ENCODE measurements at regions not wholly inside any gene's neighbourhood (a gene's known extent, or its start where the extent isn't known, plus 50 kb on each side); places are given as distances from the start of the nearest gene placed in this dataset.

DNA sequence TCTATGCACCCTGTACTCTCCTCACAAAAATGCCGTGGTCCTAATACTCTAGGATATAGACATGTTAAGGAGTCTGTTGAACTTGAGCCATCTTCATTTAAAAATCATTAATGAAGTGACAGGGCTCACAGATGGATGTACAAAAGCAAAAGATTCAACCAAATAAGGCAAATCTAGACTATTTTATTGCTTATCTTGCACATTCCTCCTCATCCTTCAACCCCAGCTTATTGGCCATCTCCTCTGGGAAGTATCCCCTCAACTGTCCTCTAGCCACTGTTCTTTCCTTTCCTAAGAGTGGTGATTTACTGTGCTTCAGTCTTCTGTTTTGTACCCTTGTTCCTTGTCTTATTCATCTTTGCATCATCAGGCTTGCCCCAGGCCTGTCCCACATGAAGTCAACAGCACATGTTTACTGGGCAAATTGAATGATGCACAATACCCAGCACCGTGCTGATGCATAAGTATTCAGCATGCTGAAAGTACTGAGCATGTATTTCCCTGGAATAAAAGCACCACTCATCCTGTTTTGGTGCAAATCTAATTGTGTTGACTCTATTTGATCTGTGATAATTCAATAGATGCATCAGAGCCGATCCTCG is 287.3 kb upstream of the CLNK start:
- intact Hi-C loops (cut with DNase I; ENCODE audit: low total_unique reads): no loop called here
- H3K4me3 ChIP-seq (ENCODE audit: low read depth, poor library complexity, severe bottlenecking): no peak overlapping the region
- DNase-seq (ENCODE audit: low spot score in 2 of 2): no peak
- 88 to 89% methylated on average over 4 of the region's 4 CpGs for WGBS, 2 donors
- TF ChIP-seq POLR2A (IDR thresholded peaks at IDR 0.05): no peak
- TF ChIP-seq, protein P1, sequence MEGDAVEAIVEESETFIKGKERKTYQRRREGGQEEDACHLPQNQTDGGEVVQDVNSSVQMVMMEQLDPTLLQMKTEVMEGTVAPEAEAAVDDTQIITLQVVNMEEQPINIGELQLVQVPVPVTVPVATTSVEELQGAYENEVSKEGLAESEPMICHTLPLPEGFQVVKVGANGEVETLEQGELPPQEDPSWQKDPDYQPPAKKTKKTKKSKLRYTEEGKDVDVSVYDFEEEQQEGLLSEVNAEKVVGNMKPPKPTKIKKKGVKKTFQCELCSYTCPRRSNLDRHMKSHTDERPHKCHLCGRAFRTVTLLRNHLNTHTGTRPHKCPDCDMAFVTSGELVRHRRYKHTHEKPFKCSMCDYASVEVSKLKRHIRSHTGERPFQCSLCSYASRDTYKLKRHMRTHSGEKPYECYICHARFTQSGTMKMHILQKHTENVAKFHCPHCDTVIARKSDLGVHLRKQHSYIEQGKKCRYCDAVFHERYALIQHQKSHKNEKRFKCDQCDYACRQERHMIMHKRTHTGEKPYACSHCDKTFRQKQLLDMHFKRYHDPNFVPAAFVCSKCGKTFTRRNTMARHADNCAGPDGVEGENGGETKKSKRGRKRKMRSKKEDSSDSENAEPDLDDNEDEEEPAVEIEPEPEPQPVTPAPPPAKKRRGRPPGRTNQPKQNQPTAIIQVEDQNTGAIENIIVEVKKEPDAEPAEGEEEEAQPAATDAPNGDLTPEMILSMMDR (IDR thresholded peaks at IDR 0.05): no peak

DNA sequence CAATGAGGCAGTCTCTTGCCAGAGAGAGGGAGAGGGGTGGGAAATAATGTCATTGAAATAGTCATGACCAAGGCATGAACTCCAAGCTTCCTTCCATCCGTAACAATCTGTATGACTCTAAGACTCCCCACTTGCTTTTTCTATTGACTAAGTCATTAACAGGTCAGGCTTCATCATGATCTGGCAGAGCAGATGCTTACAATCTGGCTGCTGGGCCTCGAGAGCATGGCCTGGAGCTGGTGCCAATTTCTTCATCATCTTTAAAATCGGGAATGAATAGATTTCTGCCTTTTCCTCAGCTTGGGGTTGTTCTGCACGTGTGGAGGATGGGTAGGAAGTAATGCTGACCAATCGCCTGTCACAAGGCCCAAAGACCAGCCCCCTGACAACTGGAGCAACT is 280.6 kb upstream of the CLNK start:
- WGBS, 2 donors: 57 to 72% methylated on average over 5 of the region's 5 CpGs
- no peak overlapping the region for H3K4me3 ChIP-seq (ENCODE audit: low read depth, poor library complexity, severe bottlenecking)
- TF ChIP-seq, protein P1 (IDR thresholded peaks at IDR 0.05): no peak
- TF ChIP-seq POLR2A (IDR thresholded peaks at IDR 0.05): no peak
- DNase-seq (ENCODE audit: low spot score in 2 of 2): no peak
- intact Hi-C loops (cut with DNase I; ENCODE audit: low total_unique reads): no loop called here

DNA sequence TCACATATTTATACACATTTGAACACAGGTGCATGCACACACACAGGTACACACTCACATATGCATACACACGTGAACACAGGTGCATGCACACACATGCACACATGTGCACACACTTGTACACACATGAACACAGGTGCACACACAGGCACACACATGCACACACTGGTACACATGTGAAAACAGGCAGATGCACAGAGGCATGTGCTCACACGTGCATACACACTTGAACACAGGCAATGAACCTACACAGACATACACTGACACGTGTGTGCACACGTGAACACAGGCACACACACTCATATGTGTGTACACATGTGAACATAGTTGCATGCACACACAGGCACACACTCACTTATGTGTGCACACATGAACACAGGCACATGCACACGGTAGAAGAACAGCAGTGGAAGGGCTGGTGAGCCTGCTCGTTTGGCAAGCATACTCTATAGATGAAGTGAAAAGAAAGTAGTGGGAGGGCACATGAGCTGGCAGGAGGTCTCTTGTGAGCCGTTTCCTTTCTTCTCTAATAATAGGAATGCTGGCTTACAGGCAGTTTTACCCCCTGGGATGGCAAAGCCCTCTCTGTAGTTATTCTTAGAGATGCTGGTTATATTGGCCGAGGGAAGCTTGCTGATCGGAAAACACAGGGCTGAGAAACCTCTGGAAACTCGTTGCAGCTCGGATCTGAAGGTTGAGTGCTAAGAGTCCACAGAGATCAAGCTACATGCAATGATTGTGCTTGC is 279.6 kb upstream of the CLNK start:
- 62 to 69% methylated on average over 11 of the region's 11 CpGs for WGBS, 2 donors
- TF ChIP-seq, protein P1 (IDR thresholded peaks at IDR 0.05): no peak
- TF ChIP-seq POLR2A (IDR thresholded peaks at IDR 0.05): no peak
- intact Hi-C loops (cut with DNase I; ENCODE audit: low total_unique reads): no loop called here
- no peak for DNase-seq (ENCODE audit: low spot score in 2 of 2)
- H3K4me3 ChIP-seq (ENCODE audit: low read depth, poor library complexity, severe bottlenecking): no peak overlapping the region

DNA sequence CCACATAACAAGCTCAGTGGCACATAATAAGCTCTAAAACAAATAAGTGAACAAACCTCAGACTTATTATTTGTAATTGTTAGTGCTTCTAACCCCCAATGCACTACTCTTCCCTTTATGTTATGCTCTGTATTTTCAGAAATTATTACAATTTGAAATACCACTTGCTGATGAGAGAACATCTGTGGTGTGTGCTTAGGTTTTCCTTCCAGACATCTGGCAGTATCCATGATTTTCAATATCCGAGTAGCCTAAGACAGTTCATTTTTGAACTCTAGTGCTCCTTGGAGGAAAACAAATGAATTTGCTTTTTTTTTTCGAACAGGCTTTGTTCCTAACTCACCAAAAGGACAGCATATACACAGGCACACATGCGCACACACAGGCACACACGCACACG is 278.7 kb upstream of the CLNK start:
- no peak for DNase-seq (ENCODE audit: low spot score in 2 of 2)
- 77% methylated on average over 5 of the region's 5 CpGs for WGBS, 2 donors
- intact Hi-C loops (cut with DNase I; ENCODE audit: low total_unique reads): no loop called here
- H3K4me3 ChIP-seq (ENCODE audit: low read depth, poor library complexity, severe bottlenecking): no peak overlapping the region
- no peak for TF ChIP-seq POLR2A (IDR thresholded peaks at IDR 0.05)
- TF ChIP-seq, protein P1 (IDR thresholded peaks at IDR 0.05): no peak

DNA sequence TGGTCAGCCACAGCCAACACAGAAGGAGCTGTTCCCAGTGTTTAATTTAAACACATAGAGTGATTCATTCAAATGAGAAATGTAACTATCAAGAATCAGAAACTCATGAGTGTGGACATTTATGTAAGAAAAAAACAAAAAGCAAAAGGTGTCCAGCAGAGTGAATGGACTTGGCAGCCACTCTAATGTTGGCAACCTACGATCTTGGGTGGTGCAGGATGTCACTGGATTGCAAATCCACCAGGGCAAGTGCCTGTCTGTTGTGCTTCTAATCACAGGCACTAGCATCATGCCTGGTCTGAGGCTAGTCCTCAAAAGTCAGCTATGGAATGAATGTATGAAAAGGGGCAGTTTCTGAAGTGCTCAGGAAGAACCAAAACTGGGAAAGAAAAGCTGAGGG is 277.7 kb upstream of the CLNK start:
- 26 to 50% methylated on average over 1 of the region's 1 CpG for WGBS, 2 donors
- intact Hi-C loops (cut with DNase I; ENCODE audit: low total_unique reads): no loop called here
- no peak overlapping the region for H3K4me3 ChIP-seq (ENCODE audit: low read depth, poor library complexity, severe bottlenecking)
- no peak for DNase-seq (ENCODE audit: low spot score in 2 of 2)
- no peak for TF ChIP-seq POLR2A (IDR thresholded peaks at IDR 0.05)
- TF ChIP-seq, protein P1 (IDR thresholded peaks at IDR 0.05): no peak
